ENCODE measurements at regions not wholly inside any gene's neighbourhood (a gene's known extent, or its start where the extent isn't known, plus 50 kb on each side); places are given as distances from the start of the nearest gene placed in this dataset.

- no peak for DNase-seq (ENCODE audit: low read depth, low spot score)
These were observed 89.0 kb upstream of the KIAA1217 start for GRCh38 chr10:24119896-24120295.

GRCh38 chr10:24120646-24121045 lies 88.3 kb upstream of the KIAA1217 start:
- no peak for DNase-seq (ENCODE audit: low read depth, low spot score)

GRCh38 chr10:24127516-24127915 lies 81.4 kb upstream of the KIAA1217 start:
- no peak for DNase-seq (ENCODE audit: low read depth, low spot score)

GRCh38 chr10:24128066-24128730 lies 80.7 kb upstream of the KIAA1217 start:
- no peak for DNase-seq (ENCODE audit: low read depth, low spot score)

- DNase-seq (ENCODE audit: low read depth, low spot score) = no peak
These were observed 76.2 kb upstream of the KIAA1217 start for GRCh38 chr10:24132741-24133140.

- no peak for DNase-seq (ENCODE audit: low read depth, low spot score)
These were observed 75.1 kb upstream of the KIAA1217 start for GRCh38 chr10:24133835-24134234.

GRCh38 chr10:24136070-24136469 lies 72.9 kb upstream of the KIAA1217 start:
- no peak for DNase-seq (ENCODE audit: low read depth, low spot score)

GRCh38 chr10:24147321-24147720 lies 61.6 kb upstream of the KIAA1217 start:
- no peak for DNase-seq (ENCODE audit: low read depth, low spot score)

GRCh38 chr10:24149640-24150039 lies 59.3 kb upstream of the KIAA1217 start:
- no peak for DNase-seq (ENCODE audit: low read depth, low spot score)

GRCh38 chr10:24150853-24151252 lies 58.1 kb upstream of the KIAA1217 start:
- DNase-seq (ENCODE audit: low read depth, low spot score) = no peak

- no peak for DNase-seq (ENCODE audit: low read depth, low spot score)
These were observed 56.7 kb upstream of the KIAA1217 start for GRCh38 chr10:24152270-24152669.

- no peak for DNase-seq (ENCODE audit: low read depth, low spot score)
These were observed 55.9 kb upstream of the KIAA1217 start for GRCh38 chr10:24153031-24153430.

GRCh38 chr10:24153537-24153936 lies 55.4 kb upstream of the KIAA1217 start:
- DNase-seq (ENCODE audit: low read depth, low spot score) = no peak

- no peak for DNase-seq (ENCODE audit: low read depth, low spot score)
These were observed 52.3 kb upstream of the KIAA1217 start for GRCh38 chr10:24156686-24157085.

- DNase-seq (ENCODE audit: low read depth, low spot score) = no peak
These were observed 51.4 kb upstream of the KIAA1217 start for GRCh38 chr10:24157567-24157966.
